ENCODE measurements at regions not wholly inside any gene's neighbourhood (a gene's known extent, or its start where the extent isn't known, plus 50 kb on each side); places are given as distances from the start of the nearest gene placed in this dataset.

GRCh38 chr1:185663332-185663731 lies 70.9 kb upstream of the HMCN1 start:
- Histone ChIP-seq H3K4me2 (ENCODE audit: low read depth, low read length) (no peak overlapping the region), H3K79me2 (ENCODE audit: low read length) (no peaks in the 10 kb centered on the region), H3K36me3 (replicated peaks; ENCODE audit: insufficient read depth, low read length) (no peaks in the 10 kb centered on the region), H2AFZ (ENCODE audit: low read length) (no peak overlapping the region), H4K20me1 (ENCODE audit: insufficient read depth, low read length) (no peaks in the 10 kb centered on the region), H3K9me2 (replicated peaks; ENCODE audit: insufficient read depth, low read length) (no peaks in the 10 kb centered on the region), H3K9ac (ENCODE audit: low read length) (no peak overlapping the region), H3K27me3 (replicated peaks; ENCODE audit: insufficient read depth, low read length) (no peaks in the 10 kb centered on the region), H3K4me3 (ENCODE audit: low read length) (no peak overlapping the region), H3K4me1 (ENCODE audit: low read length) (no peaks in the 10 kb centered on the region), H3K27ac (ENCODE audit: low read length) (no peak overlapping the region), H3F3A (ENCODE audit: insufficient read depth, low read length) (no peaks in the 10 kb centered on the region), H3K9me3 (replicated peaks; ENCODE audit: insufficient read depth, low read length) (no peaks in the 10 kb centered on the region)
- DNase-seq = no peak
- TF ChIP-seq EZH2 (optimal IDR thresholded peaks at IDR 0.05; ENCODE audit: low read depth, low read length) (no peak), EZH2phosphoT487 (IDR thresholded peaks at IDR 0.05; ENCODE audit: low read length) (no peak), CTCF (IDR thresholded peaks at IDR 0.05; ENCODE audit: low read length) (no peak)

- no peaks in the 10 kb centered on the region for H3K4me1 ChIP-seq (ENCODE audit: low read length)
Observed at GRCh38 chr1:185661971-185662370, 72.2 kb upstream of the HMCN1 start.

GRCh38 chr1:185656663-185657062 lies 77.5 kb upstream of the HMCN1 start:
- H3K79me2 ChIP-seq (ENCODE audit: low read length) = no peaks in the 10 kb centered on the region
- H3F3A ChIP-seq (ENCODE audit: insufficient read depth, low read length) = no peaks in the 10 kb centered on the region
- H3K9ac ChIP-seq (ENCODE audit: low read length) = no peak overlapping the region
- H3K4me1 ChIP-seq (ENCODE audit: low read length) = no peaks in the 10 kb centered on the region
- no peak overlapping the region for H3K27ac ChIP-seq (ENCODE audit: low read length)
- no peaks in the 10 kb centered on the region for H3K9me2 ChIP-seq (replicated peaks; ENCODE audit: insufficient read depth, low read length)
- H4K20me1 ChIP-seq (ENCODE audit: insufficient read depth, low read length) = no peaks in the 10 kb centered on the region
- no peak for TF ChIP-seq EZH2 (optimal IDR thresholded peaks at IDR 0.05; ENCODE audit: low read depth, low read length)
- TF ChIP-seq CTCF (IDR thresholded peaks at IDR 0.05; ENCODE audit: low read length) = no peak
- no peak for TF ChIP-seq EZH2phosphoT487 (IDR thresholded peaks at IDR 0.05; ENCODE audit: low read length)
- H3K9me3 ChIP-seq (replicated peaks; ENCODE audit: insufficient read depth, low read length) = no peaks in the 10 kb centered on the region
- DNase-seq = no peak
- H3K27me3 ChIP-seq (replicated peaks; ENCODE audit: insufficient read depth, low read length) = no peaks in the 10 kb centered on the region
- no peak overlapping the region for H3K4me2 ChIP-seq (ENCODE audit: low read depth, low read length)
- H3K4me3 ChIP-seq (ENCODE audit: low read length) = no peak overlapping the region
- H2AFZ ChIP-seq (ENCODE audit: low read length) = no peak overlapping the region
- no peaks in the 10 kb centered on the region for H3K36me3 ChIP-seq (replicated peaks; ENCODE audit: insufficient read depth, low read length)

More at GRCh38 chr1:185661971-185662370, 72.2 kb upstream of the HMCN1 start:
- TF ChIP-seq EZH2 (optimal IDR thresholded peaks at IDR 0.05; ENCODE audit: low read depth, low read length) (no peak), CTCF (IDR thresholded peaks at IDR 0.05; ENCODE audit: low read length) (no peak), EZH2phosphoT487 (IDR thresholded peaks at IDR 0.05; ENCODE audit: low read length) (no peak)
- Histone ChIP-seq H3K9me3 (replicated peaks; ENCODE audit: insufficient read depth, low read length) (no peaks in the 10 kb centered on the region), H3K27me3 (replicated peaks; ENCODE audit: insufficient read depth, low read length) (no peaks in the 10 kb centered on the region), H4K20me1 (ENCODE audit: insufficient read depth, low read length) (no peaks in the 10 kb centered on the region), H3F3A (ENCODE audit: insufficient read depth, low read length) (no peaks in the 10 kb centered on the region), H3K27ac (ENCODE audit: low read length) (no peak overlapping the region), H2AFZ (ENCODE audit: low read length) (no peak overlapping the region), H3K79me2 (ENCODE audit: low read length) (no peaks in the 10 kb centered on the region), H3K9me2 (replicated peaks; ENCODE audit: insufficient read depth, low read length) (no peaks in the 10 kb centered on the region), H3K4me2 (ENCODE audit: low read depth, low read length) (no peak overlapping the region), H3K4me3 (ENCODE audit: low read length) (no peak overlapping the region), H3K36me3 (replicated peaks; ENCODE audit: insufficient read depth, low read length) (no peaks in the 10 kb centered on the region), H3K9ac (ENCODE audit: low read length) (no peak overlapping the region)
- no peak for DNase-seq
